Kidney epithelial cell (primary cell): ENCODE measurements at regions not wholly inside any gene's neighbourhood (a gene's known extent, or its start where the extent isn't known, plus 50 kb on each side); places are given as distances from the start of the nearest gene placed in this dataset.

Experiments used
- DNase-seq: peaks from one replicate; pipeline ENCODE4 v3.0.0-alpha.2; 2010; ENCODE audit warnings: low read depth
- H3K27me3 ChIP-seq: 2 replicates; pipeline ENCODE4 v1.6.0; 2011; ENCODE audit warnings: low read length; ENCODE audit not compliant: control insufficient read depth, insufficient read depth
- H3K36me3 ChIP-seq: 2 replicates; pipeline ENCODE4 v1.5.1; 2011; ENCODE audit warnings: low read length; ENCODE audit not compliant: control insufficient read depth, insufficient read depth
- H3K4me3 ChIP-seq: 2 replicates; pipeline ENCODE4 v1.5.1; 2011; ENCODE audit warnings: low read depth, mild to moderate bottlenecking, control low read depth, low read length
- TF ChIP-seq, protein P1 (sequence below): IDR thresholded peaks from 2 replicates; pipeline ENCODE4 v1.5.1; 2011; ENCODE audit warnings: mild to moderate bottlenecking, moderate library complexity, low read length, control low read depth, inconsistent platforms; ENCODE audit not compliant: insufficient read depth, poor library complexity, severe bottlenecking

DNA sequence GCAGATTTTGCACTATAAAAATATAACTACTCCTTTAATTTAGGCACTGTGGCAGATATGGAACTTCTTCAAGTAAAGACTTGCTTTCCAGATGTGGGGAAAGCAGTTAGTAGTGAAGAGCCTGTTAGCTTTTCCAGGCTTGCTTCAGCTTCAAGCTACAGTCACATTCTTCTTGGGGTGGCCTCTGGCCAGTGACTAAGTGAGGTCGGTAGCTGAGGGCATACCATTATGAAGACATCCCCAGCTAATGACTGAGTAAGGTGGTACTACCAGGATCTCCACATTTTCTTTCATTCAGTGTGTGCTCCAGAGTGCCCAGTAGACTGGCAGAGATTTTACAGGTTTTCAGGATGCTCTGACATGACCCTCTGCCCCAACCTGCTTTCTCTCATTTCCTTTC lies 167.1 kb upstream of the KIF2B start:
- H3K27me3 ChIP-seq: no peaks in the 10 kb centered on the region
- TF ChIP-seq, protein P1, sequence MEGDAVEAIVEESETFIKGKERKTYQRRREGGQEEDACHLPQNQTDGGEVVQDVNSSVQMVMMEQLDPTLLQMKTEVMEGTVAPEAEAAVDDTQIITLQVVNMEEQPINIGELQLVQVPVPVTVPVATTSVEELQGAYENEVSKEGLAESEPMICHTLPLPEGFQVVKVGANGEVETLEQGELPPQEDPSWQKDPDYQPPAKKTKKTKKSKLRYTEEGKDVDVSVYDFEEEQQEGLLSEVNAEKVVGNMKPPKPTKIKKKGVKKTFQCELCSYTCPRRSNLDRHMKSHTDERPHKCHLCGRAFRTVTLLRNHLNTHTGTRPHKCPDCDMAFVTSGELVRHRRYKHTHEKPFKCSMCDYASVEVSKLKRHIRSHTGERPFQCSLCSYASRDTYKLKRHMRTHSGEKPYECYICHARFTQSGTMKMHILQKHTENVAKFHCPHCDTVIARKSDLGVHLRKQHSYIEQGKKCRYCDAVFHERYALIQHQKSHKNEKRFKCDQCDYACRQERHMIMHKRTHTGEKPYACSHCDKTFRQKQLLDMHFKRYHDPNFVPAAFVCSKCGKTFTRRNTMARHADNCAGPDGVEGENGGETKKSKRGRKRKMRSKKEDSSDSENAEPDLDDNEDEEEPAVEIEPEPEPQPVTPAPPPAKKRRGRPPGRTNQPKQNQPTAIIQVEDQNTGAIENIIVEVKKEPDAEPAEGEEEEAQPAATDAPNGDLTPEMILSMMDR: no peak
- peak; percentile 21 for DNase-seq
- H3K36me3 ChIP-seq: no peaks in the 10 kb centered on the region
- no peak overlapping the region for H3K4me3 ChIP-seq

DNA sequence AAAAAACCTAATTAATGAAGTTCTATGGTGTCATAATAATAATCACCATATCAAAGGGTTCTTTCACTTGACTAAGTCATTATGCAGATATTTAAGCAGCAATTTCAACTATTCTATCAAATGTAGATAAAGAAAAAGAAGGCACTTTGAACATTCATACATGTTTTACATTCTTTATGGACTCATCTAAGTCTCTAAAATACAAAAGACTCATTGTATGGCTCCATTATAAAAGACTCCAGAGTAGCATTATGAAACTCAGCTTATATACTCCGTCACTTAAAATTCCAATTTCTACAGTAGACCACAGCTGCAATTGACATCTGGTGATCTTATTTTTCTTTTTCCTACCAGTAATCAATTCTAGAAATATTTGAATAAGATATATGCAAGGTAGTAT lies 173.5 kb upstream of the KIF2B start:
- TF ChIP-seq, protein P1: no peak
- Histone ChIP-seq H3K27me3 (no peaks in the 10 kb centered on the region), H3K36me3 (no peaks in the 10 kb centered on the region), H3K4me3 (no peak overlapping the region)
- DNase-seq: no peak

DNA sequence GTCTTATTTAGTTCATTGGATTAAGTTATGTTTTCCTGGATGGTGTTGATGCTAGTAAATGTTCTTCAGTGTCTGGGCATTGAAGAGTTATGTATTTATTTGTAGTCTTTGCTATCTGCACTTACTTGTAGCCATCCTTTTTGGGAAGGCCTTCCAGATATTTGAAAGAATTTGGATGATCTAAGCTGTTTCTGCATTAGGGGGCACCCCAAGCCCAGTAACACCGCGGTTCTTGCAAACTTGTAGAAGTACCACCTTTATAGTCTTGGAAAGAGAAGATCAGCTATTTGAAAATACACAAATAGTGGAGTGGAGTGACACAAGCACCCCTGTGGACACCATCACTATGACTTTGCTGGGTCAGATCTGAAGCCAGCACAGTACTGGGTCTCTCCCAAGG lies 175.9 kb upstream of the KIF2B start:
- TF ChIP-seq, protein P1: no peak

DNA sequence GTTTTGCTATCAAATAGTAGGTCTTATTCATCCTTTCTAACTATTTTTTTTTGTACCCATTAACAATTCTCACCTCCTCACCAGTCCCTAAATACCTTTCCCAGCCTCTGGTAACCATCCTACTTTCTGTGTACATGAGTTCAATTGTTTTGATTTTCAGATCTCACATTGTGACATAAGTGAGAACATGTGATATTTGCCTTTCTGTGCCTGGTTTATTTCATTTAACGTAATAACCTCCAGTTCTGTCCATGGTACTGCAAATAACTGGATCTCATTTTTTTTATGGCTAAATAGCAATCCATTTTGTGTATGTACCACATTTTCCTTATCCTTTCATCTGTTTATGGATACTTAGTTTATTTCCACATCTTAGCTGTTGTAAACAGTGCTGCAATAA lies 181.9 kb upstream of the KIF2B start:
- Histone ChIP-seq H3K27me3 (no peaks in the 10 kb centered on the region), H3K36me3 (no peaks in the 10 kb centered on the region), H3K4me3 (no peak overlapping the region)
- no peak for DNase-seq
- TF ChIP-seq, protein P1: no peak

More for the DNA sequence above, 175.9 kb upstream of the KIF2B start:
- Histone ChIP-seq H3K27me3 (no peaks in the 10 kb centered on the region), H3K4me3 (no peak overlapping the region), H3K36me3 (no peaks in the 10 kb centered on the region)
- no peak for DNase-seq

DNA sequence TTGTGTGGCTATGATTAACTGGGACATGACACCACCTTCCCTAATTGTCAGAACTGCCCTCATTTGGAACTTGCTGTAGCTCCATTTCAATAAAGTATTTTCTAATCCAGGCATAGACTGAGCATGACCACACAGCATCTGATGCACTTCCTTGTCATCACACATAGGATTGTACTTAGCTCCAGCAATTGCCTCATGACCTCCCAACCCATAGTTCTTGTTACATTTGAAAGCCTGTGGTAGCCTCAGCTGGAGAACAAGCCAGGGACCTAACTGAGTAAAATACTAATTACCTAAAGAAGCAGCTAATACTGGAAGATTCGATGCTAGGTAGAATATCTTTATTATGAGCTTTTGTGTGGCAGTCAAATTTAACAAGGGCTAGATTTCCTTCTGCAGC lies 187.3 kb upstream of the KIF2B start:
- no peaks in the 10 kb centered on the region for H3K27me3 ChIP-seq
- no peak for DNase-seq
- TF ChIP-seq, protein P1: no peak

DNA sequence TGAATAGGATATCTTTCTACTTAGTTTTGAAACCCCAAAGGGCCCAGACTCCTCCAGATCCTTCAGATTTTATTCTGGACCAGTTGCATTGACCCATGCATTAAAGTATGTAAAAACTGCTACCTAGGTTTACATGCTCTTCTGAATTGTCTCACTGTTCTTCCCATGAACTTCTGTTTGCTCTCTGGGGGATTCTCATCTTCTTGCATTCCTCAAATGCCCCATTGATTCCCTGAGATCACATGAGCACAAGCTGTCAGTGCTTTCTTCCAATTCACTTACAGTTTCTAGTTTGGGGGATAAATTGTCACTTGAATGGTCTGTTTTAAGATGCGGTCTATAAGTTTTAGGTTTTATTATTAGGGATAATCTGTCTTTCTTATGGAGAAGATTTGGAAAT lies 188.9 kb upstream of the KIF2B start:
- Histone ChIP-seq H3K4me3 (no peak overlapping the region), H3K27me3 (no peaks in the 10 kb centered on the region), H3K36me3 (no peaks in the 10 kb centered on the region)
- no peak for DNase-seq
- TF ChIP-seq, protein P1: no peak

More for the DNA sequence above, 187.3 kb upstream of the KIF2B start:
- H3K36me3 ChIP-seq: no peaks in the 10 kb centered on the region
- H3K4me3 ChIP-seq: no peak overlapping the region
